Chondrocyte (in vitro differentiated cells): ENCODE measurements at regions not wholly inside any gene's neighbourhood (a gene's known extent, or its start where the extent isn't known, plus 50 kb on each side); places are given as distances from the start of the nearest gene placed in this dataset.

Source experiments
- DNase-seq: peaks from one replicate; pipeline ENCODE4 v3.0.0; 2021; ENCODE audit warnings: mixed read lengths, low spot score
- H3K27ac Mint-ChIP-seq: one replicate; pipeline ENCODE4 v1.8.0; 2021; ENCODE audit warnings: mild to moderate bottlenecking, moderate library complexity, mixed read lengths; ENCODE audit not compliant: unreplicated experiment
- H3K27me3 Mint-ChIP-seq: 2 replicates; pipeline ENCODE4 v1.8.0; 2021; ENCODE audit warnings: low read depth, mixed read lengths
- H3K36me3 Mint-ChIP-seq: 2 replicates; pipeline ENCODE4 v1.8.0; 2021; ENCODE audit warnings: low read depth, mixed read lengths
- H3K4me1 Mint-ChIP-seq: 2 replicates; pipeline ENCODE4 v1.8.0; 2021; ENCODE audit warnings: low read depth, mild to moderate bottlenecking, mixed read lengths
- H3K4me3 Mint-ChIP-seq: one replicate; pipeline ENCODE4 v1.8.0; 2021; ENCODE audit warnings: mild to moderate bottlenecking, moderate library complexity, mixed read lengths; ENCODE audit not compliant: unreplicated experiment
- H3K9me3 Mint-ChIP-seq: 2 replicates; pipeline ENCODE4 v1.8.0; 2021; ENCODE audit warnings: low read depth, mixed read lengths
- TF ChIP-seq, protein P1 (sequence below): fragments of 200-600 bp; sonication (generic); IDR thresholded peaks from 2 replicates; pipeline ENCODE4 v1.5.0; 2021; ENCODE audit warnings: antibody characterized with exemption, mild to moderate bottlenecking, moderate library complexity

DNA sequence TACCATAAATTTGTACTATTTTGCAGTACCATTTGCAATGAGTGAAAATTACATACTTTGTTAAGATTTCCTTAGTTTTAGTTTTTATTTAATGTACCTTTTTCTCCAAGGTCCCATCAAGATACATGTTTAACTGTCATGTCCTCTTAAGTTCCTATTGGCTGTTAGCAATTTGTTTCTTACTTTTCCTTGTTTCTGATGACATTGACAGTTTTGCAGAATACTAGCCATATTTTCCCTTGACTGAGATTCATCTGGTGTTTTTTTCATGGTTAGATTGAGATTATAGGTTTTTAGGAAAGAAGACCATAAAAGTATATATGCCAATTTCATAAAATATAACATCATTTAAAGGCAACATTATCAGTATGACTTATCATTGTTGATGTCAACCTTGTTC is 376.8 kb upstream of the STEAP1 start:
- peaks cover 2% of the 10 kb centered on the region for H3K27me3 Mint-ChIP-seq
- no peaks in the 10 kb centered on the region for H3K4me1 Mint-ChIP-seq
- H3K36me3 Mint-ChIP-seq, result no peaks in the 10 kb centered on the region
- no peaks in the 10 kb centered on the region for H3K9me3 Mint-ChIP-seq
- H3K27ac Mint-ChIP-seq, result no peak overlapping the region
- DNase-seq, result no peak
- H3K4me3 Mint-ChIP-seq, result no peak overlapping the region
- TF ChIP-seq, protein P1, sequence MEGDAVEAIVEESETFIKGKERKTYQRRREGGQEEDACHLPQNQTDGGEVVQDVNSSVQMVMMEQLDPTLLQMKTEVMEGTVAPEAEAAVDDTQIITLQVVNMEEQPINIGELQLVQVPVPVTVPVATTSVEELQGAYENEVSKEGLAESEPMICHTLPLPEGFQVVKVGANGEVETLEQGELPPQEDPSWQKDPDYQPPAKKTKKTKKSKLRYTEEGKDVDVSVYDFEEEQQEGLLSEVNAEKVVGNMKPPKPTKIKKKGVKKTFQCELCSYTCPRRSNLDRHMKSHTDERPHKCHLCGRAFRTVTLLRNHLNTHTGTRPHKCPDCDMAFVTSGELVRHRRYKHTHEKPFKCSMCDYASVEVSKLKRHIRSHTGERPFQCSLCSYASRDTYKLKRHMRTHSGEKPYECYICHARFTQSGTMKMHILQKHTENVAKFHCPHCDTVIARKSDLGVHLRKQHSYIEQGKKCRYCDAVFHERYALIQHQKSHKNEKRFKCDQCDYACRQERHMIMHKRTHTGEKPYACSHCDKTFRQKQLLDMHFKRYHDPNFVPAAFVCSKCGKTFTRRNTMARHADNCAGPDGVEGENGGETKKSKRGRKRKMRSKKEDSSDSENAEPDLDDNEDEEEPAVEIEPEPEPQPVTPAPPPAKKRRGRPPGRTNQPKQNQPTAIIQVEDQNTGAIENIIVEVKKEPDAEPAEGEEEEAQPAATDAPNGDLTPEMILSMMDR, result no peak

DNA sequence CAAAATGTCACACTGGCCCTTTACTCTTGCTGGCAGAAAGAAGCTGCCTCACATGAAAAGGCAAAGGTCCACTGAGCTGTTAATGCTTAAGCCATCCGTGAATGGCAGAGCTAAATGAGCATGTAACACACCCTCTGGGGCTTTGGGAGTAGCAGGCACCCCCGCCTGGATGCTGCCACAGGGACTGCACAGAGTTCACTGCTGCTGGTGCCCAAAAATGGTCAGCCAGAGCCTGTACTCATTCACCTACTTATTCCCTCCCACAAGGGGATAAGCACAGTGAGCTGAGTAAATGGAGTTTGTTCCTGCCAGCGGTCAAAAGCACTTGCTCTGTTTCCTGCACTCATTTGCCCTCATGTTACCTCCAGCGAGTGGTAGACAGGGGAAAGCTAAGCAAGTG is 374.0 kb upstream of the STEAP1 start:
- Mint-ChIP-seq H3K27ac (no peak overlapping the region), H3K4me3 (no peak overlapping the region), H3K36me3 (no peaks in the 10 kb centered on the region), H3K9me3 (peaks cover 4% of the 10 kb centered on the region), H3K27me3 (peaks cover 3% of the 10 kb centered on the region), H3K4me1 (no peaks in the 10 kb centered on the region)
- DNase-seq, result no peak
- TF ChIP-seq, protein P1, result no peak

GRCh38 chr7:89796481-89796880 is 357.8 kb upstream of the STEAP1 start:
- H3K36me3 Mint-ChIP-seq, result no peaks in the 10 kb centered on the region
- DNase-seq, result no peak
- no peak overlapping the region for H3K4me3 Mint-ChIP-seq
- H3K9me3 Mint-ChIP-seq, result peaks cover 3% of the 10 kb centered on the region
- no peaks in the 10 kb centered on the region for H3K4me1 Mint-ChIP-seq
- H3K27me3 Mint-ChIP-seq, result no peaks in the 10 kb centered on the region
- TF ChIP-seq, protein P1, result no peak
- no peak overlapping the region for H3K27ac Mint-ChIP-seq

DNA sequence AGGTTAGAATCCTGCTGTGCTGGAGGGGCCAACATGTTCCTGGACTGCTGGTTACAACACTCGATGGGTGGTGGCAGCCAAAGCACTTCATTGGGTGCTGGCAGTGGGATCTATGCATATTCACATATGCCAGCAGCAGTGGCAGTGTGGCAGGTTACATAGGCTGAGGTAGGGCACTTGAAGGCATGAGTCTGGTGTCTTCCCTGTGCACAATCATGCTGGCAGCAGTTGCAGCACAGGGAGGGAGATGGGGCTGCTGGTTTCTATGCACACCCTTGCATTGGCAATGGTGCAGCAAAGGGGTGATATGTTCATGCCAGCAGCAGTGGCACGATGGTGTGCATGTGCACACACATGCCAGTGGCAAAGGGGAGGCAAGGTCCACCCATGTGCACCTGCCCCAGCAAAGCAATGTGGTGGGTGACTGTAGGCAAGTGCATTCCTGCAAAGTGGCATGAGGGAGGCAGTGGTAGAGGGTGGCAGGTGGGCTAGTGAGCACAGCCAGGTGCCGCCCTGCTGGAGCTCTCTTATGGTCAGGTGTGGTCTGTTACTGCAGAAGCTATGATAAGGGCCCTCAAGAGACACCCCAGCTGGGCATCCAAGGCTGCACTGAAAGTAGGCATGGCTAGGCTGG is 356.2 kb upstream of the STEAP1 start:
- no peak overlapping the region for H3K4me3 Mint-ChIP-seq
- no peaks in the 10 kb centered on the region for H3K36me3 Mint-ChIP-seq
- H3K9me3 Mint-ChIP-seq, result peaks cover 11% of the 10 kb centered on the region
- DNase-seq, result peak; percentile 59
- no peaks in the 10 kb centered on the region for H3K4me1 Mint-ChIP-seq
- TF ChIP-seq, protein P1, result no peak
- H3K27ac Mint-ChIP-seq, result no peak overlapping the region
- no peaks in the 10 kb centered on the region for H3K27me3 Mint-ChIP-seq

DNA sequence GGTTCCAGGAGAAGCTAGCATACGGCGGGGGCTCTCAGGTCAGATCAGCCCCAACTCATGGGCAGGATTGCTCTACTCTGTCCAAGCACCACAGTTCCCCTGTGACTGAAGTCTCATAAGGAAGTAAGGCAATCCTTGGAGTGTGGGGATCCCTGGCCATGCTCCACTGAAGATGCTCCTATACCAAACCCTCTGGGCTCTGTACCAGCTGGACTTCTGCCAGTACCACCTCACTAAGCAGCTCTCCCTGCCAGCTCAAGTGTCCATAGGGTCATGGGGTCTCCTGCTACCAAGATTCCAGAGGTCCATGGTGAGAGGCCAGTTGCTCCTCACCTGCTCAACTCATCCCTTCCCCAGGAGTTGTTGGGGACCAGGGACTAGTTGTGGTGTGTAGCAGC is 355.7 kb upstream of the STEAP1 start:
- peaks cover 16% of the 10 kb centered on the region for H3K9me3 Mint-ChIP-seq
- H3K4me3 Mint-ChIP-seq, result no peak overlapping the region
- no peak for DNase-seq
- no peak overlapping the region for H3K27ac Mint-ChIP-seq
- H3K27me3 Mint-ChIP-seq, result no peaks in the 10 kb centered on the region
- H3K36me3 Mint-ChIP-seq, result no peaks in the 10 kb centered on the region
- H3K4me1 Mint-ChIP-seq, result no peaks in the 10 kb centered on the region
- TF ChIP-seq, protein P1, result no peak
